ENCODE measurements at regions not wholly inside any gene's neighbourhood (a gene's known extent, or its start where the extent isn't known, plus 50 kb on each side); places are given as distances from the start of the nearest gene placed in this dataset.

- TF ChIP-seq CTCF (conservative IDR thresholded peaks at IDR 0.05; ENCODE audit: low read length) (no peak), EZH2phosphoT487 (IDR thresholded peaks at IDR 0.05; ENCODE audit: borderline replicate concordance) (no peak)
Observed at GRCh38 chr4:18463987-18464559, 442.5 kb upstream of the LCORL start.

All from Loucy (cell line).